GM19351 (cell line): ENCODE measurements at regions not wholly inside any gene's neighbourhood (a gene's known extent, or its start where the extent isn't known, plus 50 kb on each side); places are given as distances from the start of the nearest gene placed in this dataset.
A peak's percentile ranks its signal among the peaks of the same experiment; 100 is the strongest.
"Not testable (repeated sequence)": the region's sequence is repeated elsewhere in the genome, so short reads cannot be mapped to it uniquely, and the experiment has no call there.

Experiments
- ATAC-seq: cut with Tn5 transposase; IDR thresholded peaks from one replicate; pipeline ENCODE4 v1.9.1; 2021; ENCODE audit warnings: mild to moderate bottlenecking, moderate library complexity; ENCODE audit not compliant: unreplicated experiment

- ATAC-seq = no peak
Measured at GRCh38 chr2:126952216-126952615, 53.5 kb downstream of the TEX51 start.

GRCh38 chr2:126953483-126953882 is 54.8 kb downstream of the TEX51 start:
- ATAC-seq = no peak

- ATAC-seq = no peak
Measured at GRCh38 chr2:126954831-126955230, 56.1 kb downstream of the TEX51 start.

- ATAC-seq = not testable (repeated sequence)
Measured at GRCh38 chr2:126956773-126957172, 58.1 kb downstream of the TEX51 start.

- ATAC-seq = no peak
Measured at GRCh38 chr2:126963390-126963789, 64.7 kb downstream of the TEX51 start.

- ATAC-seq = no peak
Measured at GRCh38 chr2:126966601-126967000, 67.9 kb downstream of the TEX51 start.

- ATAC-seq = no peak
Measured at GRCh38 chr2:126970583-126970982, 71.9 kb downstream of the TEX51 start.

- no peak for ATAC-seq
Measured at GRCh38 chr2:126971162-126971480, 72.4 kb downstream of the TEX51 start.

- peak; percentile 97 for ATAC-seq
Measured at GRCh38 chr2:126971481-126972278, 73.0 kb downstream of the TEX51 start.

- ATAC-seq = no peak
Measured at GRCh38 chr2:126972279-126972626, 73.6 kb downstream of the TEX51 start.

- no peak for ATAC-seq
Measured at GRCh38 chr2:126973745-126974144, 75.1 kb downstream of the TEX51 start.

GRCh38 chr2:126975671-126976655 is 77.3 kb downstream of the TEX51 start:
- ATAC-seq = no peak

GRCh38 chr2:126976721-126977328 is 78.1 kb downstream of the TEX51 start:
- ATAC-seq = no peak

GRCh38 chr2:126978333-126978732 is 79.6 kb downstream of the TEX51 start:
- ATAC-seq = no peak

- ATAC-seq = no peak
Measured at GRCh38 chr2:126979039-126980003, 80.6 kb downstream of the TEX51 start.

- ATAC-seq = no peak
Measured at GRCh38 chr2:126981476-126981875, 82.8 kb downstream of the TEX51 start.

- no peak for ATAC-seq
Measured at GRCh38 chr2:126982935-126983334, 84.2 kb downstream of the TEX51 start.

- no peak for ATAC-seq
Measured at GRCh38 chr2:126986631-126987187, 88.0 kb downstream of the TEX51 start.

GRCh38 chr2:126988482-126988881 is 89.8 kb downstream of the TEX51 start:
- no peak for ATAC-seq

- not testable (repeated sequence) for ATAC-seq
Measured at GRCh38 chr2:126989064-126989463, 90.4 kb downstream of the TEX51 start.
